ENCODE measurements at regions not wholly inside any gene's neighbourhood (a gene's known extent, or its start where the extent isn't known, plus 50 kb on each side); places are given as distances from the start of the nearest gene placed in this dataset.
"Not testable (repeated sequence)": the region's sequence is repeated elsewhere in the genome, so short reads cannot be mapped to it uniquely, and the experiment has no call there.

- Histone ChIP-seq H3K4me1 (ENCODE audit: control insufficient read depth, insufficient read depth, low read length) (no peaks in the 10 kb centered on the region), H3K9ac (ENCODE audit: low read length in 2 of 2) (no peak overlapping the region), H3K27me3 (ENCODE audit: control insufficient read depth in 1 of 2, insufficient read depth in 2 of 2, low read length in 2 of 2) (peaks cover 0 to 5% of the 10 kb centered on the region in 2 donors), H3K27ac (ENCODE audit: low read length) (no peak overlapping the region), H3K36me3 (ENCODE audit: control insufficient read depth in 2 of 2, insufficient read depth in 2 of 2, low read length in 2 of 2) (no peaks in the 10 kb centered on the region), H3K9me3 (ENCODE audit: control insufficient read depth in 2 of 2, low read length in 2 of 2) (no peaks in the 10 kb centered on the region), H3K4me3 (ENCODE audit: low read length in 2 of 2) (no peak overlapping the region)
These were observed 99.5 kb upstream of the KCNJ18 start for GRCh38 chr17:21592774-21593173.

- H3K9ac ChIP-seq (ENCODE audit: low read length in 2 of 2); H3K4me1 ChIP-seq (ENCODE audit: control insufficient read depth, insufficient read depth, low read length); H3K27ac ChIP-seq (ENCODE audit: low read length); H3K27me3 ChIP-seq (ENCODE audit: control insufficient read depth in 1 of 2, insufficient read depth in 2 of 2, low read length in 2 of 2); H3K4me3 ChIP-seq (ENCODE audit: low read length in 2 of 2); H3K36me3 ChIP-seq (ENCODE audit: control insufficient read depth in 2 of 2, insufficient read depth in 2 of 2, low read length in 2 of 2); H3K9me3 ChIP-seq (ENCODE audit: control insufficient read depth in 2 of 2, low read length in 2 of 2): not testable (repeated sequence)
These were observed 98.7 kb upstream of the KCNJ18 start for GRCh38 chr17:21593452-21594105.

GRCh38 chr17:21595086-21595485 is 97.2 kb upstream of the KCNJ18 start:
- Histone ChIP-seq H3K36me3 (ENCODE audit: control insufficient read depth in 2 of 2, insufficient read depth in 2 of 2, low read length in 2 of 2) (no peaks in the 10 kb centered on the region), H3K9ac (ENCODE audit: low read length in 2 of 2) (no peak overlapping the region), H3K4me3 (ENCODE audit: low read length in 2 of 2) (no peak overlapping the region), H3K9me3 (ENCODE audit: control insufficient read depth in 2 of 2, low read length in 2 of 2) (no peaks in the 10 kb centered on the region), H3K27ac (ENCODE audit: low read length) (no peak overlapping the region), H3K27me3 (ENCODE audit: control insufficient read depth in 1 of 2, insufficient read depth in 2 of 2, low read length in 2 of 2) (peaks cover 0 to 5% of the 10 kb centered on the region in 2 donors), H3K4me1 (ENCODE audit: control insufficient read depth, insufficient read depth, low read length) (no peaks in the 10 kb centered on the region)

GRCh38 chr17:21602176-21602575 is 90.1 kb upstream of the KCNJ18 start:
- peaks cover 0 to 2% of the 10 kb centered on the region in 2 donors for H3K27me3 ChIP-seq (ENCODE audit: control insufficient read depth in 1 of 2, insufficient read depth in 2 of 2, low read length in 2 of 2)
- no peaks in the 10 kb centered on the region for H3K9me3 ChIP-seq (ENCODE audit: control insufficient read depth in 2 of 2, low read length in 2 of 2)
- H3K27ac ChIP-seq (ENCODE audit: low read length), result no peak overlapping the region
- no peak overlapping the region for H3K4me3 ChIP-seq (ENCODE audit: low read length in 2 of 2)
- H3K4me1 ChIP-seq (ENCODE audit: control insufficient read depth, insufficient read depth, low read length), result no peaks in the 10 kb centered on the region
- H3K36me3 ChIP-seq (ENCODE audit: control insufficient read depth in 2 of 2, insufficient read depth in 2 of 2, low read length in 2 of 2), result no peaks in the 10 kb centered on the region
- H3K9ac ChIP-seq (ENCODE audit: low read length in 2 of 2), result no peak overlapping the region

- not testable (repeated sequence) for H3K36me3 ChIP-seq (ENCODE audit: control insufficient read depth in 2 of 2, insufficient read depth in 2 of 2, low read length in 2 of 2); H3K4me1 ChIP-seq (ENCODE audit: control insufficient read depth, insufficient read depth, low read length); H3K27me3 ChIP-seq (ENCODE audit: control insufficient read depth in 1 of 2, insufficient read depth in 2 of 2, low read length in 2 of 2); H3K4me3 ChIP-seq (ENCODE audit: low read length in 2 of 2); H3K9me3 ChIP-seq (ENCODE audit: control insufficient read depth in 2 of 2, low read length in 2 of 2); H3K27ac ChIP-seq (ENCODE audit: low read length); H3K9ac ChIP-seq (ENCODE audit: low read length in 2 of 2)
These were observed 89.0 kb upstream of the KCNJ18 start for GRCh38 chr17:21603292-21603691.

GRCh38 chr17:21611443-21611842 is 80.9 kb upstream of the KCNJ18 start:
- H3K27ac ChIP-seq (ENCODE audit: low read length); H3K27me3 ChIP-seq (ENCODE audit: control insufficient read depth in 1 of 2, insufficient read depth in 2 of 2, low read length in 2 of 2): not testable (repeated sequence)

GRCh38 chr17:21612123-21613070 is 79.9 kb upstream of the KCNJ18 start:
- H3K27ac ChIP-seq (ENCODE audit: low read length); H3K4me3 ChIP-seq (ENCODE audit: low read length in 2 of 2): not testable (repeated sequence)

More at GRCh38 chr17:21611443-21611842, 80.9 kb upstream of the KCNJ18 start:
- not testable (repeated sequence) for H3K36me3 ChIP-seq (ENCODE audit: control insufficient read depth in 2 of 2, insufficient read depth in 2 of 2, low read length in 2 of 2); H3K4me1 ChIP-seq (ENCODE audit: control insufficient read depth, insufficient read depth, low read length); H3K9me3 ChIP-seq (ENCODE audit: control insufficient read depth in 2 of 2, low read length in 2 of 2); H3K4me3 ChIP-seq (ENCODE audit: low read length in 2 of 2); H3K9ac ChIP-seq (ENCODE audit: low read length in 2 of 2)

GRCh38 chr17:21613071-21613429 is 79.3 kb upstream of the KCNJ18 start:
- H3K27ac ChIP-seq (ENCODE audit: low read length), result no peak overlapping the region
- no peaks in the 10 kb centered on the region for H3K9me3 ChIP-seq (ENCODE audit: control insufficient read depth in 2 of 2, low read length in 2 of 2)
- no peaks in the 10 kb centered on the region for H3K27me3 ChIP-seq (ENCODE audit: control insufficient read depth in 1 of 2, insufficient read depth in 2 of 2, low read length in 2 of 2)
- no peaks in the 10 kb centered on the region for H3K36me3 ChIP-seq (ENCODE audit: control insufficient read depth in 2 of 2, insufficient read depth in 2 of 2, low read length in 2 of 2)
- H3K4me1 ChIP-seq (ENCODE audit: control insufficient read depth, insufficient read depth, low read length), result no peaks in the 10 kb centered on the region
- no peak overlapping the region for H3K4me3 ChIP-seq (ENCODE audit: low read length in 2 of 2)
- H3K9ac ChIP-seq (ENCODE audit: low read length in 2 of 2), result no peak overlapping the region

More at GRCh38 chr17:21612123-21613070, 79.9 kb upstream of the KCNJ18 start:
- not testable (repeated sequence) for H3K27me3 ChIP-seq (ENCODE audit: control insufficient read depth in 1 of 2, insufficient read depth in 2 of 2, low read length in 2 of 2); H3K4me1 ChIP-seq (ENCODE audit: control insufficient read depth, insufficient read depth, low read length); H3K9ac ChIP-seq (ENCODE audit: low read length in 2 of 2); H3K36me3 ChIP-seq (ENCODE audit: control insufficient read depth in 2 of 2, insufficient read depth in 2 of 2, low read length in 2 of 2); H3K9me3 ChIP-seq (ENCODE audit: control insufficient read depth in 2 of 2, low read length in 2 of 2)

- H3K9ac ChIP-seq (ENCODE audit: low read length in 2 of 2), result not testable (repeated sequence)
These were observed 65.3 kb upstream of the KCNJ18 start for GRCh38 chr17:21626987-21627386.

More at GRCh38 chr17:21626987-21627386, 65.3 kb upstream of the KCNJ18 start:
- H3K36me3 ChIP-seq (ENCODE audit: control insufficient read depth in 2 of 2, insufficient read depth in 2 of 2, low read length in 2 of 2); H3K27me3 ChIP-seq (ENCODE audit: control insufficient read depth in 1 of 2, insufficient read depth in 2 of 2, low read length in 2 of 2); H3K4me1 ChIP-seq (ENCODE audit: control insufficient read depth, insufficient read depth, low read length); H3K4me3 ChIP-seq (ENCODE audit: low read length in 2 of 2); H3K27ac ChIP-seq (ENCODE audit: low read length); H3K9me3 ChIP-seq (ENCODE audit: control insufficient read depth in 2 of 2, low read length in 2 of 2): not testable (repeated sequence)

All from stomach smooth muscle (tissue), 2 donors.